DMS153 treated with DMSO at 0.1 percent for 48 hours (cell line): ENCODE measurements at regions not wholly inside any gene's neighbourhood (a gene's known extent, or its start where the extent isn't known, plus 50 kb on each side); places are given as distances from the start of the nearest gene placed in this dataset.

Source experiments
- DNase-seq: peaks from one replicate; lab custom pipeline; 2025; ENCODE audit not compliant: unreplicated experiment; lab: John Stamatoyannopoulos, UW

GRCh38 chr15:98381446-98381845, 266.9 kb upstream of the IGF1R start:
- no peak for DNase-seq

- DNase-seq, result no peak
Observed at GRCh38 chr15:98382139-98382538, 266.2 kb upstream of the IGF1R start.

DNA sequence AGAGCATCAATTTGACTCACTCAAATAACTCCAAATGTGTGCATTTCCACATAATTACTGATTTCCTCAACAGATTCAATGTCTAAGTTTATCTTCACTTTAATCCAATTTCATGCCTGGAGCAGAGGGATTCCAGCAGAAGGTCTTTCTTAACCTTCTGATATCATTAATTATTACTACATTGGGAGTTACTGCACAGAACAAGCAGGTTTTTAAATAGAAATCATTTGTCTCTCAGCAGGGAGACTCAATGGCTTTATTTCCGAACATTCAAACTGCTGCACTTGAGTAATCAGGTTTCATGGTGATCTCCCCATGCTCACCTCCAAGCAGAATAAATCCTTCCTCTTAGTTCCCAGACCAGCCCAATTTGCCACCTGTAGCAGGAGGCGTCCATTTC, 264.8 kb upstream of the IGF1R start:
- no peak for DNase-seq

DNA sequence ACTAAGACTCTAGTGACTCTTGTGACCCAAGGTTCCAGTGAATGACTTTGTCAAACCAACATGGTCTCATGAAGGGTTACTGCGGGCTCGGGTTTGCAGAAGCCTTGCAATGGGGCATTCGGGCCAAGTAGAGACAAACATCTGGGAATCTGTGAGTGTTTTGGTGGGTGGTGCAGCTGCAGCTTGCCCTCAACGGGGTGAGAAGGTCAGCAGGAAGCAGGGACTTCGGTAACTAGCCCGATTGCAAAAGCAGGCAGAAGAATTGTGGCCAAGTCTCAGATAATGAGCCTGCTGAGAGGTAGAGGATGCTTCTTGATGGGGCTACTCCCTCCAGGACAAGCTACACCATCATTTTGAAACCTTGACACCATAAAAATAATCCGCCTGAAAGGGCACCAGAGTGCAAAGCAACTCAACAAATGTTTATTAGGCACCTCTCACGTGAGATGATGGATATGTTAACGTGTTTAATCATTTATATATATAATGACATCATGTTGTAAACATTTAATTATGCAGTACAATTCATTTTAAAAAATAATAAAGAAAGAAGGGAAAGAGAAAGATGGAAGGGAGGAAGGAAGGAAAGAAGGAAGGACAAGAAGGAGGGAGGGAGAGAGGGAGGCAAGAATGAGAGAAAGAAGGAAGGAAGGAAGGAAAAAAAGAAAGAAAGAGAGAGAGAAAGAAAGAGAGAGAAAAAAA, 263.9 kb upstream of the IGF1R start:
- no peak for DNase-seq

GRCh38 chr15:98385752-98386381, 262.5 kb upstream of the IGF1R start:
- DNase-seq, result no peak

DNA sequence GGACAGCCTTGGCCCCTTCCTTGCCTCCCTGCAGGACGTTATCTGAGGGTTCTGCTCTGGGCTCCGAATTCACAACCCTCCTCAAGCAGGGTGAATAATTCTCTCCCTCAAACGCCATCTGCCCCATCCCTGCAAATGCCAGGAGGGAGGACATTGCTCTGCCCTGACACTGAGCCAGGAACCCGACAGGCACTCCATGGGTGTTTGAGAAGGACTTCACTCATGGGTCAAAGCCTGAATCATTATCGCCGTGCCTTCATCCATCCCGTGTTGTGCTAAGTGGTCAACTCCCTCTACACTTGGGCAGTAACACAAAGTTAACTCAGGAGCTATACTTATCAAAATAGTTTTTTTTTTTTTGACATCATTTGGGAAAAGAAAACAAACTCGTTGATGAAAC, 261.8 kb upstream of the IGF1R start:
- DNase-seq, result no peak

DNA sequence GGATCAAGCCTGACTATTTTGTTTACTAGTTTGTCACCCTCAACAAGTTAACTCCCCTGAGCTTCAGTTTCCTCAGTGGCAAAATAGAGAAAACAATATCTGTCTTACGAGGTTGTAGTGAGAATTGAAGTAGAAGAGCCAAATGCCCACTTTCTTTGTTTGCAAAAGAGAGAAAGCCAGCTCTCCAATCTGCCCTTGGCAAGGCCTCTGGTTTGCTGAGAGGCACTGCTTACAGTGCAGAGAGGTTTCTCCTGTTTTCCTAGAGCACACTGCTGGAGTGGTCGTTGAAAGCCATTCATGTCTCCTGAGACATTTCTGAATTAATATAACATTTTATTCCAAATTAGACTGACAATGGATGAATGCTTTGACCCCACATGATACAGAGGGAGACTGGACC, 260.5 kb upstream of the IGF1R start:
- no peak for DNase-seq

GRCh38 chr15:98390946-98391530, 257.3 kb upstream of the IGF1R start:
- DNase-seq, result no peak

DNA sequence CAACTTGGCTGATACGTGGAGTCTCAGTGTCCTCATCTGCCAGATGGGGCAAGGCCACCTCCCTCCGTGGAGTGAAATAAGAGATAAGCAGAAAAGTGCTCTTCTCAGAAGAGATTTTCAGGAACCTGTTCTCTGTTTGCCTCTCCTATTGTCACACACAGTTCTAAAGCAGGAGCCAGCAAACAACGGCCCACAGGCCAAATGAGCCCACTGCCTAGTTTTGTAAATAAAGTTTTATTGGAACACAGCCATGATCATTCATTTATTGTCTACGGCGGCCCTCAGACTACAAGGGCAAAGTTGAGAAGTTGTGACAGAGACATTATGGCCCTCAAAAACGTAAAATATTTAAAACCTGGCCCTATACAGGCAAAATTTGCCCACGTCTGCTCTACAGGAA, 256.8 kb upstream of the IGF1R start:
- no peak for DNase-seq

GRCh38 chr15:98393471-98393870, 254.9 kb upstream of the IGF1R start:
- DNase-seq, result no peak

- no peak for DNase-seq
Observed at GRCh38 chr15:98394546-98394945, 253.8 kb upstream of the IGF1R start.

DNA sequence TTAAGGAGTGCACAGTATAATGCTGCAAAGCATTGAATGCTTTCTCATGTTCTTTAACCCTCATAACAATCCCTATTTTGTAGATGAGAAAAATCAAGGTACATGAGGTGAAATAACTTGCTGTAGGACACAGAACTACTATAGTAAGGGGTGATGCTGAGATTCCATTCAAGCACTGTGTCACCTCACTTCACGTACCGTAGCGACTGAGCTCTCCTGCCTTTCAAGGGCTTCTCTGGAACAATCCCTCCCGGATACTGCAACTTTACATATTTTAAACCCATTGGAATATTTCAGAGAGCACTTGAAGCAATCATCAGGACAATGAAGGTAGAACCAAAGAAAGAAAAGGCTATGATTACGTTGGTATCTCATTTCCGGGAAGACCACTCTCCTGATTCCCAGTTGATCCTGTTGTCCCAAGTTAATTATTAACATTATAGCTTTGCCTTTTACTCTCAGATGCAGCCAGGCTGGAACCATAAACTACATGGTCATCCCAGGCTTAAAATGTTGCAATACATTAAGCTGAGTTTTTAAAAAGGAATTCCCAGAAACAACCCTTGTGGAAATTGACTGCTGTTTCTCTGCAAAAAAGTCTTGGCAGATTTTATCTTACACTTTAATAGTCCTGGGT, 252.2 kb upstream of the IGF1R start:
- DNase-seq, result no peak

- DNase-seq, result no peak
Observed at GRCh38 chr15:98397419-98397818, 250.9 kb upstream of the IGF1R start.

- DNase-seq, result no peak
Observed at GRCh38 chr15:98398056-98398455, 250.3 kb upstream of the IGF1R start.

DNA sequence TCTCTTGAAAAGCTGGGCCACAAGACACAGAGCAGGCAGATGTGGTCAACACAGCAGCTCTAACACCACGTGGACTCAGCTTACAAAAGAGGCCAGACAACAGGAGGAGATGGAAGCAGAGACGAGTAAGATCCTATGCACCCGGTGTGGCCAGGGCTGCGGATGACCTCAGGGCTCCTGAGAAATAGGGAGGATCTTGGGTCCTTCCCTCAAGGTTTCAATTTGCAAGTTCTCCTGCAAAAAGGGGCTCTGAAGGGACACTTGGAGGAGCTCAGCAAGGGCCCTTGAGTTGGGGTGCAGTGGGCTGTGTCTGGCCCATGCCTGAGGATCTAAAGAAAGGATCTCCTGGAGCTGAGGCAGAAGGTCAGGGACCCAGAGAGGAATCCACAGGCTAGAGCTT, 249.5 kb upstream of the IGF1R start:
- no peak for DNase-seq

DNA sequence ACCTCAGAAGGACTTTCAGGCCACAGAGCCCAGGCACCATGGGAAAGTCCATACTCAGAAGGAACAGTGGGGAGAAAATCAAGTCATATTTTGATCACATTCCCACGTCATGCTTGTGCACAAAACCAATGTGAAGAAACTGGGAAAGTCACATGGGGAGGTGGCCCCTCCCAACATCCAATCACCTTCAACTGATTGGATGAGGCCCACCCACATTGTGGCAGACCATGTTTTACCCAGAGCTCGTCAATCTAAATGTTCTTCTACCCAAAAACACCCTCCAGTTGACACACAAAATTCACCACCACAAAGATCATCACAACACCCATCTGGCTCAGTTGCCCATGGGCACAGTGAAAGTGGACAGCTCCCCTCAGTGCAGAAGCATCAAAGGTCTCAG, 248.2 kb upstream of the IGF1R start:
- no peak for DNase-seq

DNA sequence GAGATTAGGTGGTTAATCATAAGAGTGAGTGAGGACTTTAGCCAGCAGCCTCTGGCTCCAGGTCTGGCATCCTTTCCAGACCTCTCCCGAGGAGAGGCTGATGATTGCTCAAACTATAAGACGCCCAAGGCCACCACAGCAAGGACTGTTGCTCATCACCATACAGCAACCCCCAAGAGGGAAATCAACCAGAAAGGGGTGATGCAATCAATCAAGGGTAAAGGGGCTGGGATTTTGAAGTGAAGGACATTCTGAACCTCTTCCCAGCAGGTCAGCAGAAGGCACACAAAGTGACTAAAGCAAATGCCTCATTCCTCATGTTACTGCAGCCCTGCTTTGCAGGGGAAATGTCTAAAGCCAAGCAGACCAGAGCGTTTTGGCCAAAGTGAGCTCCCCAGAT, 247.3 kb upstream of the IGF1R start:
- no peak for DNase-seq

DNA sequence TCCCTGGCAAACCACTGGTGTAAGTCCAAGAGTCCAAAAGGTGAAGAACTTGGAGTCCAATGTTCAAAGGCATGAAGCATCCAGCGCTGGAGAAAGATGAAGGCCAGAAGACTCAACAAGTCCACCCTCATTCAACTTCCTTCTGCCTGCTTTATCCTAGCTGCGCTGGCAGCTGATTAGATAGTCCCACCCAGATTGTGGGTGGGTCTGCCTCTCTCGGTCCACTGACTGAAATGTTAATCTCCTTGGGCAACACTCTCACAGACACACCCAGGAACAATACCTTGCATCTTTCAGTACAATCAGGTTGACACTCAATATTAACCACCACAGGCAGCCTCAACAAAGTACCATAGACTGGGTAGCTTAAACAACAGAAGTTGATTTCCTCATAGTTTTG, 245.9 kb upstream of the IGF1R start:
- no peak for DNase-seq

DNA sequence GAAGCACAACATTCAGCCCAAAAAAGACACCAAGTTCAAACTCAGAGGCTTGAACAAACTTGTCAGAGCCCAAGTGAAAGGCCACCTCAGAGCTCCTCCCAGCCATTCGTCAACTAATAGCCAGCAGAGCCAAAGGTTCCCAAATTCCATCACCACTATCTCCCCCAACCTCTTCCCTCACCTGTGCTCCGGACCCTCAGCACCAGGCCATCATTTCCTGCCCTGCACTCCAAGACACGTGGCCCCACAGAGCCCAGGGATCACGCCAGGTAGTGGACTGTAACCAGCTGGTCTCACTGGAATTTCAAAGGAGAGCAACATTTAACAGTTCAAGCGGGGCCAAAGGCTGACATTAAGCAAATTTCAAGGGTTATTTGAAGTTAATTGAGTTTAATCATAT, 245.2 kb upstream of the IGF1R start:
- DNase-seq, result no peak

DNA sequence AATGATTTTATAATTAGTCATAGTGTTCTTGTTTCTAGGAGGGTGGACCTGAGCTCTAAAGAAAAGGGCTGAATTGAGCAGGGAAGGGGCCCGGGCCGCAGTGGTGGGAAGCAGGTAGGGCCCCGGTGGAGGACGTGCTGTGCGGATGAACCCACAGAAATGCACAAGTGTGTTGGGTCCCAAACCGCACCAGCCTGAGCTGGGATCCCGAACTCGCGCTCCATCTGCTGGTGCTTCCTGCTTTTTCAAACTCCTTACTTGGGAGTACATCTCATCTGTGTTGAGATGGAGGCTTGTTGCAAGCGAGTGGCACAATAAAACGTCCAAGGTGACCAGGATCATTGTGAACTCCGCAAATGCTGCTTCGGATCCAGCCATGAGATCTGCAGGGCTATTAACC, 244.8 kb upstream of the IGF1R start:
- DNase-seq, result no peak

GRCh38 chr15:98405013-98405412, 243.3 kb upstream of the IGF1R start:
- no peak for DNase-seq

DNA sequence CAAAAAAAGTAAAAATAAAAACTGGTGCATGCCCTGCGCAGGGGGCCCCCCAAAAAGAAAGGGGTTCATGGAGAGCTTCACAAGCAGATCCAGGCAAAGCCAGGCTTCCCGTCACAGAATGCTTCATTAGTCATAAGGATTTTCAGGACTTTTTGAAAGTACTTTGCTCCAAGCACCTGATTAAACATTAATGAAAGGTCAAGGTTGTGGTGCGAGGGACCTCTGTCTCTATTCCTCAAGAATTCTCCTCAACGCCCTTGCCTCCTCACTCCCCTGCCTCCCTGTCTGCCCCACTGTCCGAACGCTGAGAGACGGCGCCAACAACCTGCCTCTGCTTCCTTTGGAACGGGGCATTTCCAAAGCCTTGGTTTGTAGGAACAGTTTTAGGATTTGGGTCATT, 240.1 kb upstream of the IGF1R start:
- DNase-seq, result no peak
